ENCODE measurements at regions not wholly inside any gene's neighbourhood (a gene's known extent, or its start where the extent isn't known, plus 50 kb on each side); places are given as distances from the start of the nearest gene placed in this dataset.

DNA sequence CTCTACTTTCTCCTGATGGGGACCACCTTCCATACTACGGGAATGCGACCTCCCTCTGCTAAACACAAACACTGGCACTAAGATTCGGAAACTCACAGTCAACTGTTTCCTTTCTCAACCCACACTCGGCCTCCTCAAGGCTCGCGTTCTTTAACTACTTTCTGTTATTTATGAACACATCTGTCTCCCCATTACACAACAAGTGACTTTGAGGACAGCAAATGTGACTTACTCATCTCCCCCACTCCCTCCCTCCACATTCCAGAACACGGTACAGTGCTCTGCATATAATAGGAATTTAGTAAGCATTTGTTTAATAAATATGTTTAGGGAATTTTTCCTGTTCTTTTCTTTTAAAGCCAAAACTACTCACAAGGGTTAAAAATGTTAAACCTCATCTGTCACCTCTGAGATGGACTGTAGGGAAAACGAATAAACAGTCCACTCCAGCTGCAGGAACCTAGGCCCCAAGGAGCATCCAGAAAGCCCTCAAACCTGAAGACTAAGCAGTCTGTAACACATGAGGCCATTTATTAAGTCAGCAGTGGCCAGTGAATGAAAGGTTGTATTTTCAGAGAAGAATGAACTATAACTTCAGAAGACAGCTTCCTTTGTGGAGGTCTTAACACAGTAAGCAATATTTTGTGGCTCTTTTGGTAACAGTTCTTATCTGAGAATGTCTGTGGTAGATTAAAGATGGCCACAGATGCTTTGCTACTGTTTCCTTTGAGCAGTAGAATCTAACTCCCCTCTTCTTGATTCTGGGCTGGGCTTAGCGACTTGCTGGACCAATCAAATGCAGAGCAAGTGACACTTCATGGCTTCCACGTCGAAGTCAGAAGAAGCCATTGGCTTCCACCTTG lies 209.6 kb upstream of the DTNBP1 start:
- TF ChIP-seq EZH2 (IDR thresholded peaks at IDR 0.05; ENCODE audit: low read depth, unreplicated experiment) (no peak), POLR2AphosphoS5 (IDR thresholded peaks at IDR 0.05; ENCODE audit: low read depth) (no peak), JUNB (IDR thresholded peaks at IDR 0.05; ENCODE audit: unreplicated experiment) (no peak), CREB1 (CRISPR knock-in tag; IDR thresholded peaks at IDR 0.05; ENCODE audit: low read depth) (no peak), EZH2phosphoT487 (IDR thresholded peaks at IDR 0.05; ENCODE audit: unreplicated experiment) (no peak), NANOG (IDR thresholded peaks at IDR 0.05; ENCODE audit: borderline replicate concordance) (no peak), ZNF331 (CRISPR knock-in tag; IDR thresholded peaks at IDR 0.05; ENCODE audit: low read depth) (no peak), STAT1 (IDR thresholded peaks at IDR 0.05; ENCODE audit: unreplicated experiment) (no peak), ZNF114 (CRISPR knock-in tag; IDR thresholded peaks at IDR 0.05) (no peak)
- TF ChIP-seq, protein P1, sequence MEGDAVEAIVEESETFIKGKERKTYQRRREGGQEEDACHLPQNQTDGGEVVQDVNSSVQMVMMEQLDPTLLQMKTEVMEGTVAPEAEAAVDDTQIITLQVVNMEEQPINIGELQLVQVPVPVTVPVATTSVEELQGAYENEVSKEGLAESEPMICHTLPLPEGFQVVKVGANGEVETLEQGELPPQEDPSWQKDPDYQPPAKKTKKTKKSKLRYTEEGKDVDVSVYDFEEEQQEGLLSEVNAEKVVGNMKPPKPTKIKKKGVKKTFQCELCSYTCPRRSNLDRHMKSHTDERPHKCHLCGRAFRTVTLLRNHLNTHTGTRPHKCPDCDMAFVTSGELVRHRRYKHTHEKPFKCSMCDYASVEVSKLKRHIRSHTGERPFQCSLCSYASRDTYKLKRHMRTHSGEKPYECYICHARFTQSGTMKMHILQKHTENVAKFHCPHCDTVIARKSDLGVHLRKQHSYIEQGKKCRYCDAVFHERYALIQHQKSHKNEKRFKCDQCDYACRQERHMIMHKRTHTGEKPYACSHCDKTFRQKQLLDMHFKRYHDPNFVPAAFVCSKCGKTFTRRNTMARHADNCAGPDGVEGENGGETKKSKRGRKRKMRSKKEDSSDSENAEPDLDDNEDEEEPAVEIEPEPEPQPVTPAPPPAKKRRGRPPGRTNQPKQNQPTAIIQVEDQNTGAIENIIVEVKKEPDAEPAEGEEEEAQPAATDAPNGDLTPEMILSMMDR (conservative IDR thresholded peaks at IDR 0.05; ENCODE audit: low read depth in 2 of 2), result no peak
- TF ChIP-seq, protein P2, sequence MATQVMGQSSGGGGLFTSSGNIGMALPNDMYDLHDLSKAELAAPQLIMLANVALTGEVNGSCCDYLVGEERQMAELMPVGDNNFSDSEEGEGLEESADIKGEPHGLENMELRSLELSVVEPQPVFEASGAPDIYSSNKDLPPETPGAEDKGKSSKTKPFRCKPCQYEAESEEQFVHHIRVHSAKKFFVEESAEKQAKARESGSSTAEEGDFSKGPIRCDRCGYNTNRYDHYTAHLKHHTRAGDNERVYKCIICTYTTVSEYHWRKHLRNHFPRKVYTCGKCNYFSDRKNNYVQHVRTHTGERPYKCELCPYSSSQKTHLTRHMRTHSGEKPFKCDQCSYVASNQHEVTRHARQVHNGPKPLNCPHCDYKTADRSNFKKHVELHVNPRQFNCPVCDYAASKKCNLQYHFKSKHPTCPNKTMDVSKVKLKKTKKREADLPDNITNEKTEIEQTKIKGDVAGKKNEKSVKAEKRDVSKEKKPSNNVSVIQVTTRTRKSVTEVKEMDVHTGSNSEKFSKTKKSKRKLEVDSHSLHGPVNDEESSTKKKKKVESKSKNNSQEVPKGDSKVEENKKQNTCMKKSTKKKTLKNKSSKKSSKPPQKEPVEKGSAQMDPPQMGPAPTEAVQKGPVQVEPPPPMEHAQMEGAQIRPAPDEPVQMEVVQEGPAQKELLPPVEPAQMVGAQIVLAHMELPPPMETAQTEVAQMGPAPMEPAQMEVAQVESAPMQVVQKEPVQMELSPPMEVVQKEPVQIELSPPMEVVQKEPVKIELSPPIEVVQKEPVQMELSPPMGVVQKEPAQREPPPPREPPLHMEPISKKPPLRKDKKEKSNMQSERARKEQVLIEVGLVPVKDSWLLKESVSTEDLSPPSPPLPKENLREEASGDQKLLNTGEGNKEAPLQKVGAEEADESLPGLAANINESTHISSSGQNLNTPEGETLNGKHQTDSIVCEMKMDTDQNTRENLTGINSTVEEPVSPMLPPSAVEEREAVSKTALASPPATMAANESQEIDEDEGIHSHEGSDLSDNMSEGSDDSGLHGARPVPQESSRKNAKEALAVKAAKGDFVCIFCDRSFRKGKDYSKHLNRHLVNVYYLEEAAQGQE (IDR thresholded peaks at IDR 0.05; ENCODE audit: unreplicated experiment), result no peak
- TF ChIP-seq, protein P3, sequence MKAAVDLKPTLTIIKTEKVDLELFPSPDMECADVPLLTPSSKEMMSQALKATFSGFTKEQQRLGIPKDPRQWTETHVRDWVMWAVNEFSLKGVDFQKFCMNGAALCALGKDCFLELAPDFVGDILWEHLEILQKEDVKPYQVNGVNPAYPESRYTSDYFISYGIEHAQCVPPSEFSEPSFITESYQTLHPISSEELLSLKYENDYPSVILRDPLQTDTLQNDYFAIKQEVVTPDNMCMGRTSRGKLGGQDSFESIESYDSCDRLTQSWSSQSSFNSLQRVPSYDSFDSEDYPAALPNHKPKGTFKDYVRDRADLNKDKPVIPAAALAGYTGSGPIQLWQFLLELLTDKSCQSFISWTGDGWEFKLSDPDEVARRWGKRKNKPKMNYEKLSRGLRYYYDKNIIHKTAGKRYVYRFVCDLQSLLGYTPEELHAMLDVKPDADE (IDR thresholded peaks at IDR 0.05), result no peak
